Lung (tissue), 11 donors: ENCODE measurements at regions not wholly inside any gene's neighbourhood (a gene's known extent, or its start where the extent isn't known, plus 50 kb on each side); places are given as distances from the start of the nearest gene placed in this dataset.
"Not testable (repeated sequence)": the region's sequence is repeated elsewhere in the genome, so short reads cannot be mapped to it uniquely, and the experiment has no call there.

Source experiments
- ATAC-seq: fragments of 200-7000 bp; cut with Tn5 transposase; one replicate; pipeline ENCODE4 v1.9.1; 2020; ENCODE audit warnings: moderate number of reproducible peaks; ENCODE audit not compliant: insufficient read depth, low FRiP score
- DNase-seq, 3 donors: peaks; one replicate each; pipeline ENCODE4 v3.0.0-alpha.2; 2013 to 2017
- H3K27ac ChIP-seq, 2 donors: one replicate each; pipeline ENCODE4 v1.5.1; 2013; ENCODE audit warnings: mild to moderate bottlenecking in 2 of 2, moderate library complexity in 2 of 2, control low read depth in 1 of 2, inconsistent platforms in 1 of 2, low read depth in 1 of 2, low read length in 1 of 2
- H3K27me3 ChIP-seq, 3 donors: one replicate each; pipeline ENCODE4 v1.5.1; 2013; ENCODE audit warnings: low read length in 2 of 3; ENCODE audit not compliant: control insufficient read depth in 3 of 3, insufficient read depth in 3 of 3
- H3K36me3 ChIP-seq, 4 donors: one replicate each; pipeline ENCODE4 v1.5.1; 2013; ENCODE audit warnings: low read length in 4 of 4, mild to moderate bottlenecking in 1 of 4, moderate library complexity in 1 of 4; ENCODE audit not compliant: control insufficient read depth in 4 of 4, insufficient read depth in 4 of 4
- H3K4me1 ChIP-seq, 5 donors: one replicate each; pipeline ENCODE4 v1.5.1; 2013; ENCODE audit warnings: low read length in 5 of 5, mild to moderate bottlenecking in 2 of 5, moderate library complexity in 1 of 5; ENCODE audit not compliant: control insufficient read depth in 5 of 5, insufficient read depth in 5 of 5
- H3K4me3 ChIP-seq: one replicate; pipeline ENCODE4 v1.5.1; 2013; ENCODE audit warnings: mild to moderate bottlenecking, control low read depth, moderate library complexity
- H3K9ac ChIP-seq, 2 donors: one replicate each; pipeline ENCODE4 v1.5.1; 2013; ENCODE audit warnings: low read length in 2 of 2, control low read depth in 1 of 2; ENCODE audit not compliant: insufficient read depth in 1 of 2
- H3K9me3 ChIP-seq, 4 donors: one replicate each; pipeline ENCODE4 v1.5.1; 2013; ENCODE audit warnings: low read length in 3 of 4, mild to moderate bottlenecking in 1 of 4, moderate library complexity in 1 of 4; ENCODE audit not compliant: control insufficient read depth in 4 of 4, insufficient read depth in 3 of 4
- WGBS, 2 donors: extraction: QIAGEN DNeasy Blood & Tissue Kit; methylation state at CpG; one replicate each; pipeline ENCODE4 v1.1.7; 2013; 5-methylcytosine and 5-hydroxymethylcytosine counted together
- TF ChIP-seq, protein P1 (sequence below): IDR thresholded peaks from 2 replicates; pipeline ENCODE4 v1.5.1; 2012; ENCODE audit warnings: mild to moderate bottlenecking; ENCODE audit errors: control extremely low read depth, extremely low read depth
- donor health status: control.
- donor health status: control.
- donor health status: Bipolar disorder and iron deficiency.
- donor health status: healthy.
- donor health status: DM: yes; HTN: yes; CAD: no.

DNA sequence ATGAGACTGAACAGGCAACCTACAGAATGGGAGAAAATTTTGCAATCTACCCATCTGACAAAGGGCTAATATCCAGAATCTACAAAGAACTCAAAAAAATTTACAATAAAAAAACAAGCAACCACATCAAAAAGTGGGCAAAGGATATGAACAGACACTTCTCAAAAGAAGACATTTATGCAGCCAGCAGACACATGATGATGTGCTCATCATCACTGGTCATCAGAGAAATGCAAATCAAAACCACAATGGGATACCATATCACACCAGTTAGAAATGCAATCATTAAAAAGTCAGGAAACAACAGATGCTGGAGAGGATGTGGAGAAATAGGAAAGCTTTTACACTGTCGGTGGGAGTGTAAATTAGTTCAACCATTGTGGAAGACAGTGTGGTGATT lies 51.7 kb upstream of the PAXBP1 start:
- not testable (repeated sequence) for ATAC-seq

DNA sequence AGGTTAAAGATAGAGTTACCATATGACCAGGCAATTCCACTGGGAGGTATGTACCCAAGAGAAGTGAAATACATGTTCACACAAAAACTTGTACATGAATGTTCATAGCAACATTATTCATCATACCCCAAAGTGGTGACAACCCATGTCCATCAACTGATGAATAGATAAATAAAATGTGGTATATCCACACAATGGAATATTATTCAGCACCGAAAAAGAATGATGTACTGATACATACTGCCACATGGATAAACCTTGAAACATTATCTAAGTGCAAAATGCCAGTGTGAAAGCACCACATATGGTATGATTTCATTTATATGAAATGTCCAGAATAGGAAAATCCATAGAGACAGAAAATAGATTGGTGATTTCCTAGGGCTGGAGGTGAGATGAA lies 53.4 kb upstream of the PAXBP1 start:
- DNase-seq (no peak), ATAC-seq (no peak)
- H3K36me3 ChIP-seq: no peaks in the 10 kb centered on the region
- WGBS, 2 donors: 94 to 97% methylated on average over 1 of the region's 1 CpG
- TF ChIP-seq, protein P1, sequence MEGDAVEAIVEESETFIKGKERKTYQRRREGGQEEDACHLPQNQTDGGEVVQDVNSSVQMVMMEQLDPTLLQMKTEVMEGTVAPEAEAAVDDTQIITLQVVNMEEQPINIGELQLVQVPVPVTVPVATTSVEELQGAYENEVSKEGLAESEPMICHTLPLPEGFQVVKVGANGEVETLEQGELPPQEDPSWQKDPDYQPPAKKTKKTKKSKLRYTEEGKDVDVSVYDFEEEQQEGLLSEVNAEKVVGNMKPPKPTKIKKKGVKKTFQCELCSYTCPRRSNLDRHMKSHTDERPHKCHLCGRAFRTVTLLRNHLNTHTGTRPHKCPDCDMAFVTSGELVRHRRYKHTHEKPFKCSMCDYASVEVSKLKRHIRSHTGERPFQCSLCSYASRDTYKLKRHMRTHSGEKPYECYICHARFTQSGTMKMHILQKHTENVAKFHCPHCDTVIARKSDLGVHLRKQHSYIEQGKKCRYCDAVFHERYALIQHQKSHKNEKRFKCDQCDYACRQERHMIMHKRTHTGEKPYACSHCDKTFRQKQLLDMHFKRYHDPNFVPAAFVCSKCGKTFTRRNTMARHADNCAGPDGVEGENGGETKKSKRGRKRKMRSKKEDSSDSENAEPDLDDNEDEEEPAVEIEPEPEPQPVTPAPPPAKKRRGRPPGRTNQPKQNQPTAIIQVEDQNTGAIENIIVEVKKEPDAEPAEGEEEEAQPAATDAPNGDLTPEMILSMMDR: no peak
- H3K9me3 ChIP-seq: no peaks in the 10 kb centered on the region
- no peak overlapping the region for H3K27ac ChIP-seq
- H3K4me3 ChIP-seq: no peak overlapping the region
- H3K9ac ChIP-seq: no peak overlapping the region
- peaks cover 0 to 7% (median under 1%) of the 10 kb centered on the region in 5 donors for H3K4me1 ChIP-seq
- no peaks in the 10 kb centered on the region for H3K27me3 ChIP-seq

More for the DNA sequence above, 51.7 kb upstream of the PAXBP1 start:
- H3K36me3 ChIP-seq, H3K27ac ChIP-seq, H3K9ac ChIP-seq, DNase-seq, H3K4me3 ChIP-seq, H3K27me3 ChIP-seq, H3K9me3 ChIP-seq: not testable (repeated sequence)
- WGBS, 2 donors: 41 to 72% methylated on average over 1 of the region's 1 CpG
- peaks cover 0 to 20% (median 11%) of the 10 kb centered on the region in 5 donors for H3K4me1 ChIP-seq

DNA sequence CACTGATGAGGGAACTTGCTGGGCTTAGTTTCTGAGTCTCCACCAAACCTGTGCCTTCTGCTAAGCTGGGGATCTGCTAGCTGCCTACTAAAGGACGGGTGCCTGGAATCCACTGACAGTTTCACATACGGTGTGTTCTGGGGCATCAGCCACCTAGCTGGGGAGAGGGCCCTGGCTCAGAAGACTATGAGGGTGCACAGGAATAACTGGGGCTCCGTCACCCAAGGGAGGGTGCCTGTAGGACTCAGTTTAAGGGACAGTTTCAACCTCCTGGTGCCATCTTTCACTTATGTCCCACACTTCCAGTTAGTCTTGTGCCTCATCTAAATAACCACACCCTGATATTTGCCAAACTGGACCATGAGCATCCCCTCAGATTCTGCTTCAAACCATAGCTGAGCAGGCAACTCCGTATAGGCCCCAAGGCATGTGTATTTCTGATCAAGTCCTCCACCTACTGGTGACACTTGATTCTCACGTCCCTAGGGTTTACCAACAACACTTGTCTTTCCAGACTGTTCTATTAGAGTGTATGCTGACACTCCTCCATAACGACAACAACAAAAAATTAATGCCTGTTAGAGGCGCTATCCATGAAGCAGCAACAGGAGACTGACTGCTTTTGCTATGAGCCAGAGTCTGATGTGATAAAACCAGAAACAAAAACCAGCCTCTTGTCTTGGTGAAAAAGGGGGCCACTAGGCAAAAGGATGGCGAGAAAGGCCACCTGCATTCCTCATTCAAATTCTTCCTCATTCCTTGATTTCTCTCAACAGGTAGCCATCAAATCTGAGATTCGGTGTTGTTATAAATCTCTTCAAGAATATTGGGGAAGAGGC lies 55.0 kb upstream of the PAXBP1 start:
- ATAC-seq (peak; percentile 47), DNase-seq (peak; percentile 60 to 79 (median 73))
- H3K27ac ChIP-seq: no peak overlapping the region
- TF ChIP-seq, protein P1: peak; percentile 65
- no peaks in the 10 kb centered on the region for H3K9me3 ChIP-seq
- H3K4me1 ChIP-seq: no peaks in the 10 kb centered on the region
- WGBS, 2 donors: 51 to 60% methylated on average over 9 of the region's 9 CpGs
- no peaks in the 10 kb centered on the region for H3K27me3 ChIP-seq
- no peak overlapping the region for H3K9ac ChIP-seq
- H3K36me3 ChIP-seq: no peaks in the 10 kb centered on the region
- no peak overlapping the region for H3K4me3 ChIP-seq

DNA sequence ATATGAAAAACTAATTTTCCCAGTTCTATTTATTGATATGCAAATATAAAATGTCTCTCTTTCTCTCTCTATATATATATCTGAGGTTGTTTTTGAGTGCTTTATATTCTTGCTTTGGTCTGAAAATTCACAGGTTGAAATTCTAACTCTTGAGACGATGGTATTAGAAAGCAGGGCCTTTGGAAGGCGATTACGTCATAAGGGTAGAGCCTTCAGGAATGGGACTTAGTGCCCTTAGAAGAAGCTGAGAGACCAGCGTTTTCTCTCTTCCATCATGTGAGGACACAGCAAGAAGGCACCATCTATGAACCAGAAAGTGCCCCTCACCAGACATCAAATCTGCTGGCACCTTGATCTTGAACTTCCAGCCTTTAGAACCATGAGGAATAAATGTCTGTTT lies 57.4 kb upstream of the PAXBP1 start:
- H3K27me3 ChIP-seq: no peaks in the 10 kb centered on the region
- TF ChIP-seq, protein P1: no peak
- no peaks in the 10 kb centered on the region for H3K36me3 ChIP-seq
- H3K9ac ChIP-seq: no peak overlapping the region
- ATAC-seq: no peak
- WGBS, 2 donors: 69 to 86% methylated on average over 4 of the region's 4 CpGs
- H3K27ac ChIP-seq: no peak overlapping the region
- DNase-seq: no peak
- H3K4me3 ChIP-seq: no peak overlapping the region
- no peaks in the 10 kb centered on the region for H3K4me1 ChIP-seq
- no peaks in the 10 kb centered on the region for H3K9me3 ChIP-seq
